Liver (tissue), 7 donors: ENCODE measurements at regions not wholly inside any gene's neighbourhood (a gene's known extent, or its start where the extent isn't known, plus 50 kb on each side); places are given as distances from the start of the nearest gene placed in this dataset.

ENCODE experiments used
- DNase-seq: peaks from one replicate; pipeline ENCODE4 v3.0.0-alpha.2; 2017; ENCODE audit warnings: low spot score
- H3K27ac ChIP-seq, 2 donors: one replicate each; pipeline ENCODE4 v1.7.0; 2013; ENCODE audit warnings: inconsistent platforms in 2 of 2, low read length in 2 of 2, control low read depth in 1 of 2, low read depth in 1 of 2, mild to moderate bottlenecking in 1 of 2
- H3K27me3 ChIP-seq, 4 donors: one replicate each; pipeline versions ENCODE4 v1.6.1 to v1.7.0; 2013; ENCODE audit warnings: low read length in 3 of 4, inconsistent platforms in 1 of 4, mild to moderate bottlenecking in 1 of 4, moderate library complexity in 1 of 4; ENCODE audit not compliant: control insufficient read depth in 4 of 4, insufficient read depth in 4 of 4
- H3K36me3 ChIP-seq, 4 donors: one replicate each; pipeline versions ENCODE4 v1.6.1 to v1.7.0; 2013; ENCODE audit warnings: low read length in 3 of 4, mild to moderate bottlenecking in 3 of 4, low read depth in 1 of 4, moderate library complexity in 1 of 4; ENCODE audit not compliant: control insufficient read depth in 4 of 4, insufficient read depth in 3 of 4
- H3K4me1 ChIP-seq, 4 donors: one replicate each; pipeline versions ENCODE4 v1.6.1 to v1.7.0; 2013; ENCODE audit warnings: low read length in 3 of 4, mild to moderate bottlenecking in 3 of 4, moderate library complexity in 1 of 4; ENCODE audit not compliant: control insufficient read depth in 4 of 4, insufficient read depth in 4 of 4
- H3K4me3 ChIP-seq, 3 donors: one replicate each; pipeline versions ENCODE4 v1.6.1 to v1.7.0; 2013; ENCODE audit warnings: low read length in 3 of 3, control low read depth in 1 of 3, low read depth in 1 of 3, mild to moderate bottlenecking in 1 of 3
- H3K9ac ChIP-seq, 2 donors: one replicate each; pipeline ENCODE4 v1.7.0; 2013; ENCODE audit warnings: low read length in 2 of 2, mild to moderate bottlenecking in 2 of 2, moderate library complexity in 2 of 2, control low read depth in 1 of 2, low read depth in 1 of 2
- H3K9me3 ChIP-seq, 4 donors: one replicate each; pipeline versions ENCODE4 v1.6.1 to v1.7.0; 2013; ENCODE audit warnings: low read length in 3 of 4; ENCODE audit not compliant: control insufficient read depth in 4 of 4
- FOXA1 ChIP-seq: IDR thresholded peaks from 2 replicates; pipeline ENCODE4 v1.6.1; 2016; ENCODE audit warnings: antibody characterized with exemption
- FOXA2 ChIP-seq: IDR thresholded peaks from 2 replicates; pipeline ENCODE4 v1.6.1; 2016; ENCODE audit warnings: antibody characterized with exemption
- HNF4A ChIP-seq, 2 donors: conservative IDR thresholded peaks; 2 replicates each; pipeline ENCODE4 v1.6.1; 2016; ENCODE audit warnings: antibody characterized with exemption in 2 of 2, mild to moderate bottlenecking in 2 of 2
- HNF4G ChIP-seq: IDR thresholded peaks from 2 replicates; pipeline ENCODE4 v1.6.1; 2016; ENCODE audit warnings: antibody characterized with exemption
- JUND ChIP-seq, 2 donors: IDR thresholded peaks; 2 replicates each; pipeline ENCODE4 v1.6.1; 2016; ENCODE audit warnings: antibody characterized with exemption in 2 of 2
- NR2F2 ChIP-seq: IDR thresholded peaks from 2 replicates; pipeline ENCODE4 v1.6.1; 2016; ENCODE audit warnings: antibody characterized with exemption
- RAD21 ChIP-seq, 2 donors: IDR thresholded peaks; 2 replicates each; pipeline ENCODE4 v1.6.1; 2016; ENCODE audit warnings: antibody characterized with exemption in 2 of 2, mild to moderate bottlenecking in 2 of 2
- RXRA ChIP-seq, 2 donors: IDR thresholded peaks; 2 replicates each; pipeline ENCODE4 v1.6.1; 2017 to 2018; ENCODE audit warnings: antibody characterized with exemption in 2 of 2, mild to moderate bottlenecking in 1 of 2
- TAF1 ChIP-seq: conservative IDR thresholded peaks from 2 replicates; pipeline ENCODE4 v1.6.1; 2016; ENCODE audit warnings: antibody characterized with exemption, mild to moderate bottlenecking
- YY1 ChIP-seq: IDR thresholded peaks from 2 replicates; pipeline ENCODE4 v1.6.1; 2016; ENCODE audit warnings: antibody characterized with exemption, mild to moderate bottlenecking
- WGBS: extraction: QIAGEN DNeasy Blood & Tissue Kit; methylation state at CpG from one replicate; pipeline ENCODE4 v1.1.7; 2013; 5-methylcytosine and 5-hydroxymethylcytosine counted together
- TF ChIP-seq, protein P1 (sequence below): IDR thresholded peaks from 2 replicates; pipeline ENCODE4 v1.6.1; 2016; ENCODE audit warnings: antibody characterized with exemption
- TF ChIP-seq, protein P2 (sequence below): IDR thresholded peaks from 2 replicates; pipeline ENCODE4 v1.6.1; 2016; ENCODE audit warnings: antibody characterized with exemption, mild to moderate bottlenecking
- TF ChIP-seq, protein P3 (sequence below): IDR thresholded peaks from 2 replicates; pipeline ENCODE4 v1.6.1; 2016; ENCODE audit warnings: antibody characterized with exemption
- donor health status: healthy.
- donor health status: healthy.
- donor health status: healthy.
- donor health status: healthy.

DNA sequence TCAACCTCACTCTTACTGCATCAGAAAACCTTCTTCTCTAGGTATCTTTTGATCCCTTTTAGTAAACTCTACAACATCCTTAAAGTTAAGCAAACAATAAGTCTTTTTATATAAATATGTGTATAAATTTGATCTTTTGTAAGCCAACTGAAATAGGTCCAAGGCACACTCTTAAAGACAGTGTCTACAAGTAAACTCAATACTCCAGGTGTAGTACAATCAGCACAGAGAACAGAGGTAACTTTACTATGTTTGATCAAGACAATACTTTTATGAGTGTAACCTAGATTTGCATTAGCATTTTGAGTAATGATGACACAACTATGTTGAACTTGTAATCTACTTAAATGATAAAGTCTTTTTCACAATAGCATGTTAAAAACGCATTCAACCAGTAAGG lies 593.1 kb upstream of the CHAC2 start:
- Histone ChIP-seq H3K4me3 (no peak overlapping the region), H3K4me1 (no peaks in the 10 kb centered on the region), H3K9me3 (no peaks in the 10 kb centered on the region), H3K27me3 (no peaks in the 10 kb centered on the region), H3K27ac (no peak overlapping the region), H3K36me3 (no peaks in the 10 kb centered on the region), H3K9ac (no peak overlapping the region)
- TF ChIP-seq HNF4A (conservative IDR thresholded peaks at IDR 0.05) (no peak), RAD21 (IDR thresholded peaks at IDR 0.05) (no peak), HNF4G (no peak), FOXA1 (no peak)
- TF ChIP-seq, protein P1, sequence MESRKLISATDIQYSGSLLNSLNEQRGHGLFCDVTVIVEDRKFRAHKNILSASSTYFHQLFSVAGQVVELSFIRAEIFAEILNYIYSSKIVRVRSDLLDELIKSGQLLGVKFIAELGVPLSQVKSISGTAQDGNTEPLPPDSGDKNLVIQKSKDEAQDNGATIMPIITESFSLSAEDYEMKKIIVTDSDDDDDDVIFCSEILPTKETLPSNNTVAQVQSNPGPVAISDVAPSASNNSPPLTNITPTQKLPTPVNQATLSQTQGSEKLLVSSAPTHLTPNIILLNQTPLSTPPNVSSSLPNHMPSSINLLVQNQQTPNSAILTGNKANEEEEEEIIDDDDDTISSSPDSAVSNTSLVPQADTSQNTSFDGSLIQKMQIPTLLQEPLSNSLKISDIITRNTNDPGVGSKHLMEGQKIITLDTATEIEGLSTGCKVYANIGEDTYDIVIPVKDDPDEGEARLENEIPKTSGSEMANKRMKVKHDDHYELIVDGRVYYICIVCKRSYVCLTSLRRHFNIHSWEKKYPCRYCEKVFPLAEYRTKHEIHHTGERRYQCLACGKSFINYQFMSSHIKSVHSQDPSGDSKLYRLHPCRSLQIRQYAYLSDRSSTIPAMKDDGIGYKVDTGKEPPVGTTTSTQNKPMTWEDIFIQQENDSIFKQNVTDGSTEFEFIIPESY: no peak
- TF ChIP-seq, protein P2, sequence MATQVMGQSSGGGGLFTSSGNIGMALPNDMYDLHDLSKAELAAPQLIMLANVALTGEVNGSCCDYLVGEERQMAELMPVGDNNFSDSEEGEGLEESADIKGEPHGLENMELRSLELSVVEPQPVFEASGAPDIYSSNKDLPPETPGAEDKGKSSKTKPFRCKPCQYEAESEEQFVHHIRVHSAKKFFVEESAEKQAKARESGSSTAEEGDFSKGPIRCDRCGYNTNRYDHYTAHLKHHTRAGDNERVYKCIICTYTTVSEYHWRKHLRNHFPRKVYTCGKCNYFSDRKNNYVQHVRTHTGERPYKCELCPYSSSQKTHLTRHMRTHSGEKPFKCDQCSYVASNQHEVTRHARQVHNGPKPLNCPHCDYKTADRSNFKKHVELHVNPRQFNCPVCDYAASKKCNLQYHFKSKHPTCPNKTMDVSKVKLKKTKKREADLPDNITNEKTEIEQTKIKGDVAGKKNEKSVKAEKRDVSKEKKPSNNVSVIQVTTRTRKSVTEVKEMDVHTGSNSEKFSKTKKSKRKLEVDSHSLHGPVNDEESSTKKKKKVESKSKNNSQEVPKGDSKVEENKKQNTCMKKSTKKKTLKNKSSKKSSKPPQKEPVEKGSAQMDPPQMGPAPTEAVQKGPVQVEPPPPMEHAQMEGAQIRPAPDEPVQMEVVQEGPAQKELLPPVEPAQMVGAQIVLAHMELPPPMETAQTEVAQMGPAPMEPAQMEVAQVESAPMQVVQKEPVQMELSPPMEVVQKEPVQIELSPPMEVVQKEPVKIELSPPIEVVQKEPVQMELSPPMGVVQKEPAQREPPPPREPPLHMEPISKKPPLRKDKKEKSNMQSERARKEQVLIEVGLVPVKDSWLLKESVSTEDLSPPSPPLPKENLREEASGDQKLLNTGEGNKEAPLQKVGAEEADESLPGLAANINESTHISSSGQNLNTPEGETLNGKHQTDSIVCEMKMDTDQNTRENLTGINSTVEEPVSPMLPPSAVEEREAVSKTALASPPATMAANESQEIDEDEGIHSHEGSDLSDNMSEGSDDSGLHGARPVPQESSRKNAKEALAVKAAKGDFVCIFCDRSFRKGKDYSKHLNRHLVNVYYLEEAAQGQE: no peak
- no peak for DNase-seq
- 78% methylated on average over 1 of the region's 1 CpG for WGBS

DNA sequence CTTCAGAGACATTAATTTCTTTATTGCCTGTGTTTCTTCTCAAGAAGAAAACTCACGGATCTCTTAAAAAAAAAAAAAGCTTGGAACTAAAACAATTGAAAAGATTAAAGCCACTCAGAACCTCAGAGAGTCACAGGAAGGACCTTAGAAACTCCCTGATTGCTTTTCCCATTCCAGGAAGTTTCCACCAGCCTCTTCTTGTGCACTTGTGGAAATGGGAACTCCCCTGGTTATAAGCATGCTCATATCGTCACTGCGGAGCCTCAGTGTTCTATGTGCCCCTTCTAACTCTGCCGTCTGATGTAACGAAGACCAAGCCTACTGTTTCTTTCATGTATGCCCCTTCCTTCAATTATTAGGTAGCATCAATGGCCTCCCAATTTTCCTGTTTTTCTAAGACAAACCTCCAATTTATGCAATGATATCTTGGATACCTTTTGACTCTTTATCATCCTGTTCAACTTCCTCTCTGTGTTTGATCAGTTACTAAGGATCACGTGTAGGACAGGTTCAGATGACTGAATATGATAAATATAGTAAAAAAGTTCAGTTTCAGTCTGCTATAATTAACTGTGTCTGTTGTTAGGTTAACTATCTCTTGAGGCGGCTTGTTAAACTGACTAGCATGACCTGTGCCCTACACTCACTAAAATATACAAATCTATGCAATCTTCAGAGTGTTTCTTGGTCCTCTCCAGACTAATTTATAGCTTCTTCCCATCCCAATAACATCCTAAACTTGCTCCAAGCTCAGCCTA lies 593.7 kb upstream of the CHAC2 start:
- WGBS: 75% methylated on average over 7 of the region's 7 CpGs
- no peak overlapping the region for H3K9ac ChIP-seq
- TF ChIP-seq FOXA1 (no peak), JUND (IDR thresholded peaks at IDR 0.05) (no peak), RXRA (IDR thresholded peaks at IDR 0.05) (no peak)
- H3K4me1 ChIP-seq: no peaks in the 10 kb centered on the region
- no peak for DNase-seq
- no peak overlapping the region for H3K27ac ChIP-seq
- H3K9me3 ChIP-seq: no peaks in the 10 kb centered on the region
- no peaks in the 10 kb centered on the region for H3K27me3 ChIP-seq
- no peak overlapping the region for H3K4me3 ChIP-seq
- H3K36me3 ChIP-seq: no peaks in the 10 kb centered on the region

DNA sequence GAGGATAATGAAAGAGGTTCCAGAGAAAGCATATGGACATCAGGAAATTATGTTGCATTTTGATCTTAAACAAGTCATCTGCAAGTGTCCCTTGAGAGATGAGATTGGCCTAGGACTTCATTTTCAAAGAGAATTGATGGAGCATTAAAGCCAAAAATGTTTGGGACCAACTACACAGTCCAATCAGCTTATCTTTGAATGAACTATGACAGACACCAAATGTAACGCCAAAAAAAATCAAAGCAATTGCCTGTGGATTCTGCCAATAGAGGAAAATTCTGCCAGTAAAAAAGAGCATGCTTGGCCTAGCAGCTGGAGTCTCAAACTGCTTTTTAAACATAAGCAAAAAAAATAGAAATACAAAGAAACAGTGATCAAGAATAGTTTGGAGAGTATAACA lies 594.5 kb upstream of the CHAC2 start:
- no peaks in the 10 kb centered on the region for H3K27me3 ChIP-seq
- H3K4me1 ChIP-seq: no peaks in the 10 kb centered on the region
- no peak for DNase-seq
- H3K36me3 ChIP-seq: no peaks in the 10 kb centered on the region
- H3K4me3 ChIP-seq: no peak overlapping the region
- no peak overlapping the region for H3K27ac ChIP-seq
- 75% methylated on average over 1 of the region's 1 CpG for WGBS
- H3K9me3 ChIP-seq: no peaks in the 10 kb centered on the region
- no peak overlapping the region for H3K9ac ChIP-seq
- TF ChIP-seq YY1: no peak
- TF ChIP-seq, protein P1: no peak
- TF ChIP-seq RAD21 (IDR thresholded peaks at IDR 0.05): no peak
- TF ChIP-seq TAF1: no peak
- TF ChIP-seq, protein P2: no peak
- no peak for TF ChIP-seq NR2F2
- no peak for TF ChIP-seq FOXA1
- no peak for TF ChIP-seq HNF4A (conservative IDR thresholded peaks at IDR 0.05)
- no peak for TF ChIP-seq FOXA2
- TF ChIP-seq, protein P3, sequence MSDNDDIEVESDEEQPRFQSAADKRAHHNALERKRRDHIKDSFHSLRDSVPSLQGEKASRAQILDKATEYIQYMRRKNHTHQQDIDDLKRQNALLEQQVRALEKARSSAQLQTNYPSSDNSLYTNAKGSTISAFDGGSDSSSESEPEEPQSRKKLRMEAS: no peak
- no peak for TF ChIP-seq RXRA (IDR thresholded peaks at IDR 0.05)
